ENCODE measurements at regions not wholly inside any gene's neighbourhood (a gene's known extent, or its start where the extent isn't known, plus 50 kb on each side); places are given as distances from the start of the nearest gene placed in this dataset.

DNA sequence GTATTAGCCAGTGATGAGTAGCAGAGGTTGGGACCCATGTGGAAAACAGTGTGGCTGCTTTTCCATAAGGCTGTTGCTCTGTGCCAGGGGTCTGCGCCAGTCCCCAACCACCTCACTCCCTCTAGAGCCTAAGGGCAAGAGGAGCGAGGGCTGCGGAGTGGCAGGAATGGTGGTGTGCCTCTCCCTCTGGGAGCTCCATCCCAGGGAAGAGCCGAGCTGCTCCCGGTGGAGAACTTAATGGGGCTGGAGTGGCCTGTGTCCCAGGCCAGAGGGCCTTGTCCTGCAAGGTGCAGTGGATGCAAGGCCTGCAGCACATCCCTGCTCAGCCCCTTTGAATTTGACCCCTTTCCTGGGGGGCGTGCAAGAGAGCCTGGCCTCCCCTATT is 105.4 kb upstream of the GRXCR1 start:
- Histone ChIP-seq H3K4me3 (ENCODE audit: low read depth, low read length) (no peak overlapping the region), H3K36me3 (ENCODE audit: control insufficient read depth, insufficient read depth, low read length) (no peaks in the 10 kb centered on the region), H3K4me1 (no peaks in the 10 kb centered on the region), H3K27me3 (replicated peaks; ENCODE audit: control insufficient read depth, insufficient read depth, low read length) (no peaks in the 10 kb centered on the region), H3K9me3 (no peaks in the 10 kb centered on the region)
- Mint-ChIP-seq H3K4me1 (ENCODE audit: low read depth, unreplicated experiment) (no peaks in the 10 kb centered on the region), H3K9me3 (ENCODE audit: unreplicated experiment) (no peaks in the 10 kb centered on the region), H3K36me3 (ENCODE audit: insufficient read depth, unreplicated experiment) (no peaks in the 10 kb centered on the region), H3K27me3 (ENCODE audit: insufficient read depth, unreplicated experiment) (peaks cover 12% of the 10 kb centered on the region), H3K27ac (ENCODE audit: unreplicated experiment) (no peak overlapping the region), H3K4me3 (ENCODE audit: unreplicated experiment) (no peak overlapping the region)
- intact Hi-C loops (cut with micrococcal nuclease; ENCODE audit: unreplicated experiment), result no loop called here
- no peak for TF ChIP-seq CTCF (IDR thresholded peaks at IDR 0.05; ENCODE audit: insufficient read depth in 1 of 2, low read depth in 1 of 2, low read length in 1 of 2, severe bottlenecking in 1 of 2, unreplicated experiment in 1 of 2)
- ChIA-PET CTCF (no interaction called here), POLR2A (no interaction called here)
- DNase-seq, result no peak
- BruUV-seq (replicated peaks), result no TSS peak

DNA sequence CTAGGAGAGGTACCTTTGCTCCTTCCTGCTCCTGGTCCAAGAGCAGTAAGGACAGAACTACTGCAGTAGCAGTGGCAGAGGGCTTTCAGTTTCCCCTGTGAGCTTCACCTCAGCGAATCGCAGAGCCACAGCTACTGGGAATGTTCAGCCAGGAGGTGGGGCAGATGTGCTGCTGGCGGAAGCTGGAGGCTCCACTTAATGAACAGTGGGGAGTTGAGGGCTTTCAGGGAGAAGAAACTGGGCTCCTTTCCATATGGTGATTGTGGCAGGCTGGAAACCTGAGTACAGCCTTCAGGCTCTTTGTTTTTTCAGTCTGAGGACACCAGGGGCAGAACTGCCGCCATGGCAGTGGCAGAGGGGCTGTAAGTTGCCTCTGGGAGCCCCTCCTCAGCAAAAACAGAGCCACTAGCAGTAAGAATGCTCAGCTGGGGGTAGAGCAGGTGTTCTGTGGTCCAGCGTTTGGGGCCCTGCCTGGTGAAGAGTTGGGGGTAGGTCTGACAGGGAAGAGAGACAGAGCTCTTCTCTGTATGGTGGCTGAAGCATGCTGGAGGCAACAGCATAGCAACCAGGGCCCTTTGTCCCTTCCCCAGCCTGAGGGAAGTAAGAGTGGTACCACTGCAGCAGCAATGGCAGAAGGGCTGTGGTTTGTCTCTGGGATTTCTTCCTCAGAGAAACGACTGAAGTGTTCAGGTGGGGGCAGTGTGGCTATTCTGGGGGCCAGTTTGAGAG is 106.0 kb upstream of the GRXCR1 start:
- no peaks in the 10 kb centered on the region for H3K9me3 Mint-ChIP-seq (ENCODE audit: unreplicated experiment)
- POLR2A ChIA-PET, result no interaction called here
- peaks cover 9% of the 10 kb centered on the region for H3K27me3 Mint-ChIP-seq (ENCODE audit: insufficient read depth, unreplicated experiment)
- no peaks in the 10 kb centered on the region for H3K36me3 Mint-ChIP-seq (ENCODE audit: insufficient read depth, unreplicated experiment)
- no peaks in the 10 kb centered on the region for H3K4me1 ChIP-seq
- no peaks in the 10 kb centered on the region for H3K36me3 ChIP-seq (ENCODE audit: control insufficient read depth, insufficient read depth, low read length)
- no peak overlapping the region for H3K27ac Mint-ChIP-seq (ENCODE audit: unreplicated experiment)
- no peak overlapping the region for H3K4me3 ChIP-seq (ENCODE audit: low read depth, low read length)
- no peak for TF ChIP-seq CTCF (IDR thresholded peaks at IDR 0.05; ENCODE audit: insufficient read depth in 1 of 2, low read depth in 1 of 2, low read length in 1 of 2, severe bottlenecking in 1 of 2, unreplicated experiment in 1 of 2)
- intact Hi-C loops (cut with micrococcal nuclease; ENCODE audit: unreplicated experiment), result no loop called here
- CTCF ChIA-PET, result no interaction called here
- H3K4me3 Mint-ChIP-seq (ENCODE audit: unreplicated experiment), result no peak overlapping the region
- no TSS peak for BruUV-seq (replicated peaks)
- no peaks in the 10 kb centered on the region for H3K27me3 ChIP-seq (replicated peaks; ENCODE audit: control insufficient read depth, insufficient read depth, low read length)
- DNase-seq, result no peak
- H3K4me1 Mint-ChIP-seq (ENCODE audit: low read depth, unreplicated experiment), result no peaks in the 10 kb centered on the region
- H3K9me3 ChIP-seq, result no peaks in the 10 kb centered on the region

- no peak overlapping the region for H3K27ac Mint-ChIP-seq (ENCODE audit: unreplicated experiment)
- BruUV-seq (replicated peaks), result no TSS peak
- no peak for TF ChIP-seq CTCF (IDR thresholded peaks at IDR 0.05; ENCODE audit: insufficient read depth in 1 of 2, low read depth in 1 of 2, low read length in 1 of 2, severe bottlenecking in 1 of 2, unreplicated experiment in 1 of 2)
Measured at GRCh38 chr4:42785817-42786216, 106.7 kb upstream of the GRXCR1 start.

More at GRCh38 chr4:42785817-42786216, 106.7 kb upstream of the GRXCR1 start:
- no peak for DNase-seq
- Histone ChIP-seq H3K36me3 (ENCODE audit: control insufficient read depth, insufficient read depth, low read length) (no peaks in the 10 kb centered on the region), H3K9me3 (no peaks in the 10 kb centered on the region), H3K4me3 (ENCODE audit: low read depth, low read length) (no peak overlapping the region), H3K4me1 (no peaks in the 10 kb centered on the region), H3K27me3 (replicated peaks; ENCODE audit: control insufficient read depth, insufficient read depth, low read length) (no peaks in the 10 kb centered on the region)
- H3K36me3 Mint-ChIP-seq (ENCODE audit: insufficient read depth, unreplicated experiment), result no peaks in the 10 kb centered on the region
- no peak overlapping the region for H3K4me3 Mint-ChIP-seq (ENCODE audit: unreplicated experiment)
- ChIA-PET POLR2A (no interaction called here), CTCF (no interaction called here)
- peaks cover 9% of the 10 kb centered on the region for H3K27me3 Mint-ChIP-seq (ENCODE audit: insufficient read depth, unreplicated experiment)
- intact Hi-C loops (cut with micrococcal nuclease; ENCODE audit: unreplicated experiment), result no loop called here
- no peaks in the 10 kb centered on the region for H3K9me3 Mint-ChIP-seq (ENCODE audit: unreplicated experiment)
- no peaks in the 10 kb centered on the region for H3K4me1 Mint-ChIP-seq (ENCODE audit: low read depth, unreplicated experiment)
